HG03108 (cell line): ENCODE measurements at regions not wholly inside any gene's neighbourhood (a gene's known extent, or its start where the extent isn't known, plus 50 kb on each side); places are given as distances from the start of the nearest gene placed in this dataset.

Experiments used
- ATAC-seq: cut with Tn5 transposase; IDR thresholded peaks from one replicate; pipeline ENCODE4 v1.9.1; 2021; ENCODE audit warnings: moderate library complexity; ENCODE audit not compliant: unreplicated experiment

DNA sequence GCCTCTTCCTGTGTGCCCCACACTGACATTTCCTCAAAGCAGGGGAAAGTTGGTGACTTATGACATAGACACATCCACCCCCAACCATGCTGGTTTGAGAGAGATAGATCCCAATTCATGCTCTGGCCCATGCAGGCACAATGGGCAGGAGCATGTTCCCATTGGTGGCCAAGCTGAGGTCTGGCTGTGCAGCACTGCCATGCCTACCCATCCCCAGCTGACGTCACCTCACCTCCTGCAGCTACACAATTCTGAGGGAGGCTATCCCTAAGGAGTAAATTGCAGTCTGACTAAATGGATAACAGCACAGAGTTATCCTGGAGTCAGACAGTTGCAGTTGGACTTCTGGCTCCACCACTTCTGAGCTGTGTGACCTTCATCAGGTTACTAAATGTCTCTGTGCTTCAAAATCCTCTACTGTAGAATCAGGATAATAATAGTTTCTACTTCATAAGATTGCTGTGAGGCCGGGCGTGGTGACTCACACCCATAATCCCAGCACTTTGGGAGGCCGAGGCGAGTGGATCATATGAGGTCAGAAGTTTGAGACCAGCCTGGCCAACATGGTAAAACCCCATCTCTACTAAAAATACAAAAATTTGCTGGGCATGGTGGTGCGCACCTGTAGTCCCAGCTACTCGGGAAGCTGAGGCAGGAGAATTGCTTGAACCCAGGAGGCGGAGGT, 323.9 kb downstream of the BCL11B start:
- ATAC-seq, result no peak

DNA sequence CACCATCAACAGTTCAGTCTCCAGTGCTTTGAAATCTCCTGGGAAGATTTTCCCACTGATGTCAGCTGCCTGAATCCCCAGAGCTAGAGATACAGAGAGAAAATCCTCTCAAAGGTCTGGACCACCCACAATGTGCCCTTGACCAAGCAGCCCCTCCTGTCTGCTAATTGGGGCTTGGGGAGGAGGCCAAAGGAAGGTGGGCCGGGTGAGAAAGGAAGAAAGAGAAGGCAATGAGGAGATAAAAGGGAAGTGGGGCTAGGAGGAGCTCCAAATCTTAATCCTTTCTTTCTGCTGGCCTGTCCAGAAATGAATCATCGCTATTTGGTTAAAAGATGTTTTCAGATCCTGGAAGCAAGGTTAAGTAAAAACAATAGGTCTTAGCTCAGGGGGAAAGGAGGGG, 322.9 kb downstream of the BCL11B start:
- no peak for ATAC-seq

DNA sequence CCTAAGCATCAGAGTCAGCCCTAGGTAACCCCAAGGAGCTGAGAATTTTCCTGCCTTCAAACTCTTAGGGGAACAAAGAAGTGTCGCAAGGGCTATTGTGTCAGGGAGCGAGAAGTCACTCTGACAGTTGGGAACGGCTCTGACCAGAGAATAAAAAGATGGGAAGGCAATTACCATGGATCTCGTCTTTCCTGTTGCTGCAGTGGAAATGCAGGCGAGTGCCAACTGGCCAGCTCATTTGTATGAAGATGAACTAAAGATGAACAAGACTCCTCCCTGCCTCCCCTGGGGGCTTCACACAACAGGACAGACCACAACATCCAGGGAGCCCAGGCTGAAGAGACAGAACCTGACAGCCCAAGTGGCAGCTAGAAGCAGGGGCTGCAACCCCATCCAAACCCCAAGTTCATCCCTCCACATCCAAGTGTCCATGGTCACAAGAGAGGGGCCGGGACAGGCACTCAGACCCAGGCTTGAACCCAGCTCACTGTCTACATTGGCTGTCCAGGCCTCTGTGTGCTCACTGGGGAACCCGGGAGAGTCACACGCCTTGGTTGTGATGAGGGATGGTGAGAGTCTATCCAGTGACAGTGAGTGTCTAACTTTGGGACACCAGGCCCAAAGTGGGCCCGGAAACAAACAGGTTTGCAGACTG, 322.4 kb downstream of the BCL11B start:
- no peak for ATAC-seq

DNA sequence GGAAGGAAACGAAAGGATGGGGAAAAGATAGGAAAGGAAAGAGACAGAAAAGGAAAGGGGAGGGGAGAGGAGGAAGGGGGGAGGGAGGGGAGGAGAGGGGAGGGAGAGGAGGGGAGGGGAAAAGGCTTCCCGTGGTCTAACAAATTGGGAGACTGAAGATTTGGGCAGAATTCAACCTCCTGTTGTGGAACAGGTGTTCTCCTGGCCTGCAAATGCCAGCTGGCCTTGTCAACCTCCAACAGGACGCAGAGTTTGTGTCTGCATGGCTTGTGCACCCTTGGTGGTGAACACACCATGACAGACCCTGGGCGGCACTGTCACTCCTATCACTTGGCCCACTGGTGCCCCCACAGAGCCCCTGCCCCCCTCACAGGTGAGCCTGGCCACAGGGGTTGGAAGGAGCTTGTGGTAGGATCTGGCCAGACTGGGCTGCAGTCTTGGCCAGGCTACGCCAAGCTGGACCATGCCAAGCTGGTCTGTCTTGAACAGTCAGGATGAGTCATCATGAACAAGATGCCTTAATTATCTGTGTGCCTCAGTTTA, 321.6 kb downstream of the BCL11B start:
- ATAC-seq, result no peak

DNA sequence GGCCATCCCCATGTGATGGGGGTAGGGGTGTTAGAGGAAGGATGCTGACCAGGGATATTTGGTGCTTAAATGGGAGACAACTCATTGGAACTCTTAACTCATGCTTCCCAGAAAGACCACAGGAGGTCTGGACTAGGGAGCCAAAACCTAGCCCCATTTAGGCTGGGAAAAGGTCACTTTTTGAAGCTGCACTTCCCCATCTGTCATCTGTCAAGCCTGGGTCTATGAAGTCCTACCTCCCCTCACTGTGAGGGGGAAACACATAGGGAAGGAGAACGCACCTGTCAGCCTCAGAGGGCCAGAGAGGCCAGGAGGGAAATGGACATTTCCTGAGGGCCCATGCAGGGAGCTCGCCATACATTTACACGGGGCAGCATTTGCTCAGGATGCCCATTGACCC, 321.0 kb downstream of the BCL11B start:
- no peak for ATAC-seq

DNA sequence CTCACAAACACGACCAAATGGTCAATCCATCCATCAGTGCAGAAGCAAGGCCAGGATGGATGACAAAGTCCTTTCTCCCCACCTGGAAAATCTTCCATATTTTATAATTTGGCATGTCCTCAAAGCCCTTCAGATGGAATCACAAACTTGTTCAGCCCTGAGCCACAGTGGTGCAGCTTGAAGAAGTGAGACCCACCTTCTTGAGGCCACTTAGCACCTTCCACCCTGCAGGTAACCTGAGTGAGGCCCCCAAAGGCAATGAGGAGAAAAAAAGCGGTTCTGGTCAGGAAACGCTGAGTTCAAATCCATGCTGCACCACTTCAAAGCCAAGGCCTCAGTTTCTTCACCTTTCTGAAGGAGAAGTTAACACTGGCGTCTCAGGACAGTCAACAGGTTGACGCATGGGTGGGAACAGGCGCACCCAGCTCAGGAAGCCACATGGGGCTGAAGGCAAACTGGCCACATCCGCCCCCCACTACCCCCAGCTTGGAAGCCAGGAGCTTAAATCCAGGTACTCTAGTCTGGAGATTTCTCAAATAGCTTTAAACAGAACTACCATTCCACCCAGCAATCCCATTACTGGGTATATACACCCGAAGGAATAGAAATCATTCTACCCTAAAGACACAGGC, 320.4 kb downstream of the BCL11B start:
- no peak for ATAC-seq

DNA sequence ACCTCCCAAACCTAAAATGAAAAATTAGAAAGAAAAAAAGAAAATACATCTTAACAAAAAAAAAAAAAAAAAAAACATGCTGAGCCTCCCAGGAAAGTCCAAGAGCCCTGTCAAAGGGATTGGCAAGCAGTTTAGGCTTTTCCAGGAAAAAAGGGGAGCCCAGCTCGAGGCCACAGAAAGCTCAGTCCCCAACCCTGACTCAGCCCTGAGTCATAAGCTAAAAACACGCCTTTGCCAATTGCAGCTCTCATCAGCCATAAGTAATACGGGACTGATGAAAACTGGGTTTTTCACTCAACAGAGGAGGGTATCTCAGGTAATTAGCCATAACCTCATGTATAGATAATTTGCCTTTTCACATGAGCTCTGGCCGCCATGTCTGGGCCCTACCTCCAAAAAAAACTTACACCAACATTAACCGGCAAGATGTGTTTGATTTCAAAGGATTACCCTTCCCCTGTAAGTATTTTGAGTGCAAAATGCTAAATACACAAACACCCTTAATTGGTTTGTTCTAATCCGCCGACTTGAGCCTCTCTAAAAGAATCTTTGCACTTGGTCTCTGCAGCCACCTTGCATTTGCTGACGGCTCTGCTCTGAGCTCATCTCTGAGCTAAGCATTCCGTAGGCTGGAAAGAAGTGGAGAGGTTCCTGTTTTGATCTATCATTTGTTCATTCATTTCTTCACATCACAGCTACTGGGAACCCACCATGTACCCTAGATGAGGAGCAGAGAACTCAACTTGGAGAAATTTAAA, 319.2 kb downstream of the BCL11B start:
- no peak for ATAC-seq

DNA sequence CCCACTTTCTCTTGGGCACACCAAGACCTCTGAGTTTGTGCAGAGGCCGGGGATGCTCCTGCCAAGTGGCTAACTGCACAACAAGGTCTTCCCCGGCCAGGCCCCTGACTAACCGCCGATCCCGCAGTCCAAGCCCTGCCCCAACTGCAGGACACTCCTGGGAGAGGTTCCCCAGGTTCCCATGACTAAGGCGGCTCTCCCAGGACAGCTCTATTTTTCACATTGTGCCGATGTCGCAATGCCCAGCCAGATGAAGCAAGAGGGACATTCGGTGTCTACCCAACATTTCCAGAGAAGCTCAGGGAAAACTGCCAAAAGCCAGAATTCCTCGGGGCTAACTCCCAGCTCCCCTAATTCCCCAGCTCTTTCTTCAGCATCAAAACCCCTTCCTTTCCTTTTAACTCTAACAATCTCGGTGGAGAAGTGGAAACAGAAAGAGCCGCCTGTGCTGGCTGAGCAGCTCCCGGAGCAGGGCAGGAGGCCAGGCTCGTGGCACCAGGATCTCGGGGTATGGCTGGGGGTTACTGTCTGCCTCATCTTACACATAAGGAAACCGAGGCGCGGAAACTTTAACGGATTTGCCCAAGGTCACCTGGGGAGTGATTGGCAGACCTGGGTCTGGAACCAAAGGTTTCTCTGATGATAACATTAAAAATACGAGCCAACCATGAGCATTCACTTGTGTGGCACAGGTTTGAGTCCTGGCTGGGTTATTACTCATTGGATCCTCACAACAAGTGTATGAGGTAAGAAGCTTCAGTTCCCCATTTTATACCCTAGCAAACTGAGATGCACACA, 318.2 kb downstream of the BCL11B start:
- no peak for ATAC-seq

DNA sequence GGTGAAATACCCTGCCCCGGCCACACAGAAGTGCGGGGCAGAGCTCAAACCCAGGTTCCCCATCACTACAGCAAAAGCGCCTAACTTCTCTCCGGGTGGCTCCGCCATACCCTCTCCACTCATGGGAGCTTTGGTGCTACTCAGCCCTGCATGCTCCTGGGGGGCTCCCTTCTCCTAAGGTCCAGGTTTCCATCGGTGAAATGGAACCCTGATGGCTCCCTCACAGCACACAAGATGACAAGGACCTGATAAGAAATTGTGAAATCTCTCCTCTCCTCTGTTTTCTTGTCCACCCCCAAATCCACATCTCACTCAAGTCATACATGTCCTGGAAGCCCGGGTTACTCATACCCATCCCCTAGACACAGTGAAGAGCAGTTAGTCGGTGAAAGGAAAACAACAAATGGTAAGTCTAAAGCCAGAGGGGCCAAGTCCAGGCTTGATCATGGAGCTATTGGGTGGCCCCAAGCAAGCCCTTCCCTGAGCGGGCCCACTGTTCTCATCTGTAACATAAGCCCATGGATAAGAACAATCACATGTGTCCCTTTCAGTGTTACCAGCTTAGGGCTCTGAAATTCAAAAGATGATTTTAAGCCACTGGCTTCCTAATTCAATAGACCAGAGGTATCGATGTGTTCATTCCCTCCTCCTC, 317.5 kb downstream of the BCL11B start:
- ATAC-seq, result no peak

DNA sequence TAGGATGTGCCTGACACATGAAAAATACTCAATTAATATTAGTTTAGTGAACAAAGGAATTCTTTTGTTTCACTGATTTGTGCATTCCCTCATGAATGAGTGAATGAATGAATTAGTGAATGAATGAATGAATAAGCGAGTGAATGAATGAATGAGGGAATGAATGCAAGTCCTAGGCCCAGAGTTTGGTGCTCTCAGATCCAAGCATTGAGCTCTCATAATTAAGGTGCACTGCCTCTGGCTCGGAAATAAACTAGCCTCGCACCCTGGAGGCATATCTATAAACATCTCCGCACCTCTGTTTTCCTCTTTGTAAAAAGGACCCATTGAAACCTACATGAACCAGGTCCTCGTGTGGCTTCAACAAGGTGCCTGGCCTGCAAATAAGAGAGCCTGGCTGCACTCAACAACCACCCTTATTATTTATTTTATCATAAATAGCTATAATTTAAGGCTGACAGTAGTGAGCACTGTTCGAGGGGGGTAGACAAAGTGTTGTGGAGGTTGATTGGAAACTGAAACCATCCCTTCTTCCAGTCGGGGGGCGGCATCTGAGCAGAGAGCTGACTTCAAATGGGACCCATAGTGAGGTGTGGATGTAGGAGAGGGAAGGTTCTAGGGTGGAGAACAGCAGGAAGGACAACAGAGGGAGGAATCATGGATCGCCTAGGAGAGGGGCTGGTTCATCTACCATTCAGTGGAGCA, 316.8 kb downstream of the BCL11B start:
- no peak for ATAC-seq

DNA sequence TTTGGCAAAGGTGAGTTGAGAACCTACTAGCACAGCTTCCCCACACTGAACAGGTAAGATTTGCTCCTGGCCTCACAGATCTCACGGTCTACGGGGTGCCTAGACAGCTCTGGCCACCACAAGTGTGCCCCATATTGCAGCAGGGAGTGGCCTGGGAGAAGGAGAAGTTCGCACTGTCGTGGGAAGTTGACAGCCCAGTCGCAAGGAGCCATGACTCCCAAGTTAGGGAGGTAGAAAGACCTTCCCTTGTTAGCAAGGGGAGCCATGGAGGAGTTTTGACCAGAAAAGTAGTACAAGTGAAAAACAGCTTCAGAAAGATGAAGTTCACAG, 316.3 kb downstream of the BCL11B start:
- no peak for ATAC-seq

DNA sequence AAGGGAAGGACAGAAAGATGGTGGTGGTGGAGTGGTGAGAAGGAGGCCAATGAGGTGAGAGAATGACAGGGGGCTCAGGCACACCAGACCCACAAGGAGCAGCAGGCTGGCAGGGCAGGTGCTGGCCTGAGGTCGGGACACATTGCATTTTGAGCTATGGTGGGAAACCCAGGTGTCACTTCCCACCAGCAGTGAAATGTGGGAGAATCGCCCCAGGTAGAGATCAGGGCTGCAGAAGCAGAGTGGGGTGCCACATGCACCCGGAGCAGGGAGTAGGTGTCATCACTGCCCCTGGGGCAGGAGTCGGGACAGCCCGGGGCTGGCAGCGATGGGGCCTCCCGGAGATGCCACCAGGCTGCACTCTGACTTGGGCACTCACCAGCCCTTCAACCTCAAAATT, 315.8 kb downstream of the BCL11B start:
- ATAC-seq, result no peak

DNA sequence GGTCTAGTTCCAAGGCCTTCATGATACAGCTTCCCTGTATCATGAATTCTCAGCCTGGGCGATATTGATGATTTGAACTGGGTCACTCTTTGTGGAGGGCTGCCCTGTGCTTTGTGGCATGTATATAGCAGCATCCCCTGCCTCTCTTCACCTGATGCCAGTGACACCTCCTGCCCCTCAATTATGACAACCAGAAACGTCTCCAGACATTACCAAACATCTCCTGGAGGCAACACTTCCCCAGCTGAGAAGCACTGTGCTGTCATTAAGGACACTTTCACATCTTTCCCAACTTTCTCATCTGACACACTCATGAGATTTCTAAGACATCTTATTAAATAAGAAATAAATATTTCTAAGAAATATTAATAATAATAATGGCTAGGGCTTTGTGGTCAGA, 315.3 kb downstream of the BCL11B start:
- no peak for ATAC-seq

DNA sequence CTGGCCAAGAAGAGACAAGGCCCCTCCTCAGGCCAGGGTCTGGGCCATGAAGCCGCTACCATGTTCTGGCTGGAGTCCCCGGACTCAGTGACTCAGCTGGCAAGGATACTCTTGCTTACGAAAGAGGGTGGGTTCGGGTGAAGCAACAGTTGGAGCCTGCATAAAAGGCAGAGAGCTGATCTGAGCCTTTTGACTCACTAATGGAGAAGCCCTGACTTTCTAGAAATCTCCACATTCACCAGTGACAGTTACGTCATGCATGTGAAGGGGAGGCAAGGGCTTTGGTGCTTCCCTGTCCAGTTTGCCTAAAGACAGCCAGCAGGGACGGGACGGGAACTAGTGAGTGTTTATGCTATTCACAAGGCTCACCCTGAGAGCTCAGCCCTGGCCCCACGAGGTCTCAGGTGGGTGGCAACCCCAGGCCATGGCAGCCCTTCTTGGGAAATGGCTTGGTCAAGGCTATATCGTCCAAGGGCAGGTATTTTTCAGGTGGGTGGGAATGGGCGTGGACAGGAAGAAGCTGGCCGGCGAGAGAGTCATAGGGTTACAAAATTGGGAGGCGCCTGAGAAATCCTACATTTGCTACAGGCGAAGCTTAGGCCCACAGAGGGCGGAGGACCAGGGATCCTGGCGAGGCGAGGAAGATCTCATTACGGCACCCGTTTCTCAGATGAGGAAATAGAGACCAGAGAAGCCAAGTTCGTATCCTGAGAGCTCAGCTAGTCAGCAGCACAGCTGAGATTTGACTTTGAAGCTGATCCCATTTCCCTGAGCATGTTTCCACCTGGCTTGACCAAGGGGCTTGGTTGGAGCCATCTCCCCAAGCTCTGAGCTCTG, 314.6 kb downstream of the BCL11B start:
- no peak for ATAC-seq

DNA sequence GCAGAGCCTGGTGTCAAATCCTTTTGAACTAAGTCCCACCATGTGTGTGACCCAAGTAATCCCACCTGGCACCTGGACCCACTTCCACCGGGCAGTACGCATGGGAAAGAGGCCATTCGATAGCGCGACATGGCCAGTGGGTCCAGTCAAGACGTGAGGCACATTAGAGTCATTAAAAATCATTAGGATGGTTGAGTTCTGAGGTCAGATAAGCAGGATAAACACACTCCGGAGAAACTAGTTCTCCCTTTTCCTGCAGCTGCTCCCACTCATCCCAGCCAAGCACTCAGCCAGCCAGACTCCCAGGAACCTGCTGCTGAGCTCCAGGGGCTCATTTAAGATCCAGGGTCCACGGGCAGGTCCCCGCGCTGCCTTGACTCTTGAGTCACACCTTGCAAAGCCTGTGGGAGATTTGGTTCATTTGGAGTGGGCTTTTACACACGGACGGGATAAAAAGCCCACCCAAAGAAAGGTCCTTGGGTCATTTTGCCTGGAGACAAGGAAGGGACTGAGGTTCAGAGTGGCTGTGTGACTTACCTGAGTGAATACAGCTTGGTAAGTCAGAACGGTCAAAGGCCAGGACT, 313.9 kb downstream of the BCL11B start:
- no peak for ATAC-seq

DNA sequence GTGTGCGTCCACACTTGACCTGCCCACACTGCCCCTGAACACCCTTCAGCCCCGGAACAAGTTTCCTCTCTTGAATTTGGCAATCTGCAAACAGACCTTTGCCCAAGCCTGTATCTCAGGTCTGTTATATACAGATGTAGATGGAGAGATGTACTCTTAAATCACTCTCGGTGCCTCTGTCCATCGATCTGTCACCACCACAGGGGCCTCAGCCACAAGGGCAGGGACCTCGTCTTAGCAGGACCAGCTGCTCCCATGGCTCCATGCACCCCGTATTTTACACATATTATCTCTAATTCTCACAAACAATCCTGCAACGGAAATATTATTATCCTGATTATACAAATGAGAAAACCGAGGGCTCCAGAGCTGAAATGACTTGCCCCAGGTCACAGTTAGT, 313.4 kb downstream of the BCL11B start:
- ATAC-seq, result no peak

DNA sequence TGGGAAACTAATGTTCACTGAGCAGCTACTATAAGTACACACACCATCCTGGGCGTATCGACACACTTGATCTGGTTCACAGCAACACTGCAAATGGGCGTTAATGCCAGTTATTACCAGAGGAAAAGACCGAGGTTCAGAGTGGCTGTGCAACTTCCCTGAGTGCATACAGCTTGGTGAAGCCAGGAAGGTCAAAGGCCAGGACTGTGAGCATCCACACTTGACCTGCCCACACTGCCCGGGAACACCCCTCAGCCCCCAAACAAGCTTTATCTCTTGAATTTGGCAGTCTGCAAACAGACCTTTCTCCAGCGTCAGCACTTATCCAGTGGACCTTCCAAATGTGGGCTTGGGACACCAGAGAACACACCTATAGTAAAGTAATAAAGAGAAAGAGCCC, 312.6 kb downstream of the BCL11B start:
- no peak for ATAC-seq

DNA sequence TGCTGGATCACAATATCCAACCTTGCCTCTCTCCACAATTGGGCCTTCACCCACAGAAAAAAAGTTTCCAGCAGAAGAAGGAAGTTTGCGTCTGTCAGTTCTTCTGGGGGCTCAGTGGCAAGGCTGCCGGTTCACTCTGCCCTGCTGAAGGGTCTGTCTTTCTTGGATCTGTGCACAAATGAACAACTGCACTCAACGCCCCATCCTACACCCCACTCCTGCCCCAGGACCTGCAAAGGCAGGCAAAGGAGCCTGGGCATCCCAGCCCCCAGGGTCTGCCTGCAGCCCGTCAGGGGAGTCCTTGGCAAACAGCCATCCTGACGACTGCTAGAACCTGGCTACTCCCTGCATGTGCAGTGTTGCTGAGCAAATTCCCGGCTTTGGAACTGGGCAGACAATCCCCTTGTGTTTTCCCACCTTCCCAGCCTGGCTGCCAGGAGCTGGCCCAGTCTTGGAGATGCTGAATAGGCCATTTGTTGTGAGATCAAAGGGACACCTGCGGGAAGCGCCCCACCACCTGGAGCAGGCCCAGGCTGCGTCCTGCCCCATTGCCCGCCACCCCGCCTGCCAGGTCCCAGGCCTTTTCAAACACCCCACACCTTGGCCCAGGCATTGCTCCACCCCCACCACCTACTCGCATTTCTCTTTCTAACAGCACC, 311.9 kb downstream of the BCL11B start:
- no peak for ATAC-seq
